Fibroblast of skin of scalp (primary cell): ENCODE measurements at regions not wholly inside any gene's neighbourhood (a gene's known extent, or its start where the extent isn't known, plus 50 kb on each side); places are given as distances from the start of the nearest gene placed in this dataset.
"Not testable (repeated sequence)": the region's sequence is repeated elsewhere in the genome, so short reads cannot be mapped to it uniquely, and the experiment has no call there.

ENCODE experiments used
- DNase-seq: peaks from one replicate; pipeline ENCODE4 v3.0.0-alpha.2; 2013

DNA sequence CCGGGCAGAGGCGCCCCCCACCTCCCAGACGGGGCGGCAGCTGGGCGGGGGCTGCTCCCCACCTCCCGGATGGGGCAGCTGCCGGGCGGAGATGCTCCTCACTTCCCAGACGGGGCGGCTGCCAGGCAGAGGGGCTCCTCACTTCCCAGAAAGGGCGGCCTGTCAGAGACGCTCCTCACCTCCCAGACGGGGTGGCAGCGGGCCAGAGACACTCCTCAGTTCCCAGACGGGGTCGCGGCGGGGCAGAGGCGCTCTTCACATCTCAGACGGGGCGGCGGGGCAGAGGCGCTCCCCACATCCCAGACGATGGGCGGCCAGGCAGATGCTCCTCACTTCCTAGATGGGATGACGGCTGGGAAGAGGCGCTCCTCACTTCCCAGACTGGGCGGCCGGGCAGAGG is 1337.9 kb downstream of the BRINP3 start:
- DNase-seq = not testable (repeated sequence)

DNA sequence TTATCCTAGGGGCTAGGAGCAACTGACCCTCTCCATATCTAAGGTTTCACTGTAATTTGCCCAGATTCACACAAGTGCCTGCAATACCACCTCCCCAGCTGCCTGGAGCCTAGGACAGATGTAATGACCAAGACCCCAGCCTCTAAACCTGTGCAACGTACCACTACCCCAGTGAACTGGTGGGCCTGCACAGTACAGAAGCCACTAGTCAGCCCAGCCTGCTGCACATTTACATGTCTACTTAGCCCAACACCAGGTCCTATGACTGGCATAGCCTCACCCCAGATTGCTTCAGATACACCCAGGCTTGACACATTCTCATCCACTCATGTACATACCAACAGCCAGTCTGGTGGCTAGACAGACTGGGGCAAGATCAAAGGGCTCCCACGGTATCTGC is 1336.6 kb downstream of the BRINP3 start:
- DNase-seq = no peak

DNA sequence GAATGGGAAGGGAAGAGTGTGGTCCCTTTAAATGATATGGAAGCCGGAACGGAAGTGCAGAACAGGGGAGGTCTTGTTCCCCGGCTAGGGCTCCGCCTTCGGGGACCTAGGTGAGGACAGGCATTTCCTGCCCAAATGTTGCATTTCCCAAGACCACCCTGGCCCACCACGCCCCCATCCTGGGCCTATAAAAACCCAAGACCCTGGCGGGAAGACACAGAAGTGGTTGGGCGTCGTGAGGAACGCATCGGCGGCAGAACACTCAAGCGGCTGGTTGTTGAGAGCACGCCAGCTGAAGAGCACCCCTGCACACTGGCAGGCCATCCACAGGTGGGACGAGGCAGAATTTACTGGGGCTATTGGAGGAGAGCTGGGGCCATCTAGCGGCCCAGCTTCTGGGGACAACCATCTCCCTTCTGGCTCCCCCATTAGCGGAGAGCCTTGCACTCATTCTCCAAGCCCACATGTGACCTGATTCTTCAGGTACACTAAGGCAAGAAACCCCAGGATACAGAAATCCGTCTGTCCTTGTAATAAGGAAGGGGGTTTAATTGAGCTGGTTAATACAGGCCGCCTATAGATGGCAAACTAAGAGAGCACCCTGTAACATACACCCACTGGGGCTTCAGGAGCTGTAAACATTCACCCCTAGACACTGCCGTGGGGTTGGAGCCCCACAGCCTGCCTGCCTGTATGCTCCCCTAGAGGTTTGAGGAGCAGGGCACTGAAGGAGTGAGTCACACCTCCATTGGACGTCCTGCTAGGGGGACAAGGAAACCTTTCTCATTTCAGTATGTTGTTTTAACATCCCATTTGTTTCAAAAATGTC is 1327.9 kb downstream of the BRINP3 start:
- DNase-seq = no peak

GRCh38 chr1:189150624-189151023 is 1327.0 kb downstream of the BRINP3 start:
- DNase-seq = no peak

DNA sequence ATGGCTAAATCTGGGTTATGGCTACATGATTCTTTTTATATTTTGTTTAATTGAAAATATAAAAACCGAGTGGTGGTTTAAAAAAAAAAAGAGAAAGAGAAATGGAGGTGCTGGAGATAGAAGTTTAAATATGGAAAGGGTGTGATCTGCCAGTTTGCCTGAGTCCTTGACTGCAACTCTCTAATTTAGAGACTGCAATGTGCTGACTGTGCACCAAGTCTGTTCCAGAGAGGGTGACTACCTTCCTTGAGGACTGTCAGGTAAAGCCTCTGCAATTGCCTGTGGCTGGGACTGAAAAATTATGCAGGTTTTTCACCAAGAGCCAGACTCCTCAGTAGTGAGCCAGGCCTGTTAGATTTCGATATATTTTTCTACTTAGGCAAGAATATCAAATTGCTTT is 1326.3 kb downstream of the BRINP3 start:
- DNase-seq = no peak

- no peak for DNase-seq
Measured at GRCh38 chr1:189152685-189153084, 1325.0 kb downstream of the BRINP3 start.

- no peak for DNase-seq
Measured at GRCh38 chr1:189158155-189158554, 1319.5 kb downstream of the BRINP3 start.

DNA sequence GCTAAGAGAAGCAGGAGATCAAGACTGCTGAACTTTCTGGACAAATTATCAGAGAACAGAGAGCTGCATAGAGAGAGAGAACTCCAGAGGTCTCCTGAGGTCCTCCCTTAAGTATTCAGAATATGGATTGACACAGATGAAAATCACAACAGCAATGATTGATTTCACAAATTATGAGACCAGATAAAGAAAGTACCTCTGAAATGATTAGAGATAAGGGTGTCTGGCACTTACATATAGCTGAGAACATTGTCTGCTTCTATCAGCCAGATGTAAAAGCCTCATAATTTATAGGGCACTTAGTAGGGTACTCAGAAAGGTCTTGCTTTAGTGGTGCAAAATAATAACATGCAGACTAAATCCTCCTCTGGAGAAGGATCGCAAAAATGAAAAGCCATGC is 1301.8 kb downstream of the BRINP3 start:
- DNase-seq = no peak

DNA sequence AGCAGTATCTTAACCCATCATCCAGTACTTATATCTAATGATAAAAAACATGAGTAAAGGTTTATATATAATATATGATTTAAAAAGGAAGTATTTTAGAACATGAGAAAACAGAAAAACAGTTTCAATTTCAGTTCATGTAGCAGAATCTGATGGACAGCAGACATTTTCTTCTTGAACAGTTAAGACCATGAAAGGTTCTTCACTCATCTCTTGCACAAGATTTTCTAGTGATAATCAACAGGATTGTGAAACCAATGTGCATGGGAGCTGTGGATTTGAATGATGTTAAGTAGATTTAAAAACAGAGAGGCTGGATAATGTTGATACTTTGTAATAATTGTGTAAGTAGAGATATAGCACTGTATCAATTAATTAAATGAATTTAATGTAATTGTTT is 1297.6 kb downstream of the BRINP3 start:
- no peak for DNase-seq

DNA sequence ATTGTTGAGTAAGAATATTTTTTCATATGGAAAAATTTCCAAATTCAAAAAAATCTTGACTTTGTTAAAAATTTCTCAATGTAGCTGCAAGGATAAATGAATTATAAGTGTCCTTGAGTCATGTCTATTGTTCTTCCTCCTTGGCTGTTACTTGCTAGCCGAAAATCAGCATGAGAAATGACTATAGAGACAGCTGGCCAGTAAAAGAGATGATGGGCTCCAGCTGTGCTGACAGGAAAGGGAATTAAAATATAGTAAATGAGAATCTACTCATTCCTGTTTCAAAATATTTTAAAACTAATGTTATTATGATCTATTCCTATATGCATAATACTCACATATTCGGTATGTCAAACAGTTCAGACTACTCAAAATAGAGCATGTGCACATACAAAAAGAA is 1292.6 kb downstream of the BRINP3 start:
- no peak for DNase-seq

DNA sequence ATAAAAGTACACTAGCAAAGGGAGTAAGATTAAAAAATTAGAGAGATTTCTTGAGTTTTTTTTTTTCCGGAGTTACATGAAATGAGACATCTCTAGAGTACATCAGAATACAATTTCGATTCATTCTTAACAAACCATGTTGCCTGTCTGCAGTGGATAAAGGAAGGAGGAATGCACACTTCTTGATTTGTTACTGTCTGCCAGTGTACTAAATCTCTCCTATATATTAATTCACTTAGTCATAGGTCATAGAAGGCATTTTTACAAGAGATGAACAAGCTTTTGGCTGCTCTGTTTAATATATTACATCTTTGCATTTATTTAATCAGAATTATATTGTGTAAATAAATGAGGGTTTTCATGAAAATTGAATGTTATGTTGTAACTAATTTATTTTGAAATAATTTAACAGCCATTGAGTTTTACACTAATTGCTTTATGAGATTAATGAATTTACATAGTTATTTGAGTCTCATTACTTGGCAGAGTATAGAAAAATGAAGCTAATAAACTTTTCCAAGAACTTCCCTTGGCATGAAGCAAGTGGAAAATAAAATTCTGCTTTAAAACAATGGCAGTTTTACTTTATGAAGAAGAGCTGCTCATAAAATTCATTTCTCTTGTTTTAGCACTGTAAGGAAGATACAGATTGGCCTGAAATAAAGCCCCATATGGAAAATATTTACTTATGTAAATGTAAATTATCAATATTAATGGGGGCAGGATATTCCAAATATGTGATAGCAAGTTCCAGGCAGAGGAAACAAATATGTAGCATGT is 1284.7 kb downstream of the BRINP3 start:
- no peak for DNase-seq

GRCh38 chr1:189205863-189206262 is 1271.8 kb downstream of the BRINP3 start:
- no peak for DNase-seq

DNA sequence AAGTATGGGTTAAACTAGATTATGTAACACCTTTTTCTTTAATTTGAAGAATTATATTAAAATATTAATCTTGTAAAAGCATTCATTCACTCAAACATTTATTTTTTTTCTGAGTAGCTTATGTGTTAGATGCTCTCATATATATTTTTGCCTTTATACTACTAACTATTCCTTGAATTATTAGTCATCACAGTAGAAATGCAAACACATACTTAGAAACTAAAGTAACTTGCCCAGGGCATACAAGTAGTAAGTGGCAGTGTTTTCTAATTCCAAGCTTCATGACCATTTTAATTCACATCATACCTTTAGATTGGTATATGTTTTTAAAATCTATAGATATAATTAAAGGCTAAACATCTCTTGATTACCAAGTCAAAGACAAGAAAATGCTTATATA is 1271.0 kb downstream of the BRINP3 start:
- no peak for DNase-seq

DNA sequence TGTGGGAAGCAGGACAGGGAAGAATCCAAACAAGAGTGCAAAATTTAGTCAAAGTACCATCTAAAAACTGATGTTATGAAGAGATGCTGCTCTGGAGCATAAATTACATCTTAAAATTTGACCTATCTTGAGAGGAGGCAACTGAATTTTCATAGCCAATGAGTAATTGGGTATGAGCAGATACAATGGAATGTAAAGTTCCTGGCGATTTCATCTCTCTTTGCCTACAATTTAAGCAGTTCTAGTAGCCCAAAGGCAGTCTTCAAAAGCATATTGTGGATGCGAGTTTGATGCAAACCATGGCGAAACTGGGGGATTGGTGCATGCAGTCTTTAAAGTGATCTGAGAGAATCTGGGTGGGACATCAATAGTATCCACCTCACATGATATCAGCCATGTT is 1265.9 kb downstream of the BRINP3 start:
- DNase-seq = no peak

- no peak for DNase-seq
Measured at GRCh38 chr1:189212606-189213005, 1265.1 kb downstream of the BRINP3 start.

DNA sequence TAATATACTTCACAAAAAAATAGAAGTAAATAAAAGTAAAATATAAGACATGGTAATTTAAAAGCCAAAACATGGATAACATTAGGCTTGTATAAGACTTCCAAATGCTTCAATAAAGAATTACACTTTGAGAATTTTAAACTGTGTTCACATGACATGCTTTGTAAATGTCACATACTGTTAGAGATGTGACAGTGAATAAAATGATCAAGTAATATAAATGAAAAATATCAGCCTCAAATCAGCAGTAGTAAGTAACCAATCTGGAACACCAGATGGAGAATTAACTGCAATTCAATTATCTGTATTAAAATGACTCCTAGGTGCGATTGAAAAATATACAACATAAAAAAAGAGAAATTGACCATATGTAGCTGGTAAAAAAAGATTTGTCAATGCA is 1260.8 kb downstream of the BRINP3 start:
- DNase-seq = no peak

DNA sequence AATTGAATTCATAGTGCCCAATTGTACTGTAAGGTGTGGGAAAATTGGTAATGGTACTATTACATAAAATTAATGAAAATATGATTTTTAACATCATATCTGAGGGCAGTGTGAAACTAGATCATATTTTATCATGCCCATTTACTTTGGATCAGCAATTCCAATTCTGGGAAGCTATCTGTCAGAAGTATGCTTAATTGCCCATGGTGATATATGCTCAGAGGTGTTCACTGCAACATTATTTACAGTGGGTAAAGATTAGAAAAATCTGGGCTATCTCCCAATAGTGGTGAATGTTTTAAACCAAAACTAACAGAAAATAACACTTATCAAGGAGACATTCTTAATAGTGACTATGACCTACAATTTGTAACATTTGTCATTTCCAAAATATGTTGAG is 1260.0 kb downstream of the BRINP3 start:
- DNase-seq = no peak

DNA sequence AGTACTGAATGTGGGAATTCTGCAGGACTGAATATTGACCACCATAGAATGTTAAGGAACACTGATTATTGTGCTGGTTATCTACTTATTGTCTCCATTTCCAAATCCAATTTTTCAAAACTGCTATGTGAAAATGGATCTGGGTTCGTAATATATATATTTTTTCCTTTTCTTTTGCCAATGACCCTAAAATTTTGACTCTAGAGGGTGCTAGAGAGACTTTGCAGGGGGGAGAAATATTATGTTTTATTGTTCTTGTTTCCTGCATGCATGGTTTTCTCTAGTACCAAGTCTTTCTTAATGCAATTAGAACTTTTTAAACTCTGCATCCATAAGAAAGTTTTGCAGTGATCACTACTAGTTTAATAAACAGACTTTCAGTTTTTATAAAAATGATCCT is 1256.9 kb downstream of the BRINP3 start:
- DNase-seq = no peak

DNA sequence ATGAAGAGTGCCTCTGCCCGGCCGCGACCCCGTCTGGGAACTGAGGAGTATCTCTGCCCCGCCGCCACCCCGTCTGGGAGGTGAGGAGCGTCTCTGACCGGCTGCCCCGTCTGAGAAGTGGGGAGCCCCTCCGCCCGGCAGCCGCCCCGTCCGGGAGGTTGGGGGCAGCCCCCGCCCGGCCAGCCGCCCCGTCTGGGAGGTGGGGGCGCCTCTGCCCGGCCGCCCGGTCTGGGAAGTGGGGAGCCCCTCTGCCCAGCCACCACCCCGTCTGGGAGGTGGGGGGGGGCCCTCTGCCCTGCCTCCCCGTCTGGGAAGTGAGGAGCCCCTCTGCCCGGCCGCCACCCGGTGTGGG is 1251.9 kb downstream of the BRINP3 start:
- DNase-seq = not testable (repeated sequence)

GRCh38 chr1:189226779-189227178 is 1250.9 kb downstream of the BRINP3 start:
- no peak for DNase-seq

DNA sequence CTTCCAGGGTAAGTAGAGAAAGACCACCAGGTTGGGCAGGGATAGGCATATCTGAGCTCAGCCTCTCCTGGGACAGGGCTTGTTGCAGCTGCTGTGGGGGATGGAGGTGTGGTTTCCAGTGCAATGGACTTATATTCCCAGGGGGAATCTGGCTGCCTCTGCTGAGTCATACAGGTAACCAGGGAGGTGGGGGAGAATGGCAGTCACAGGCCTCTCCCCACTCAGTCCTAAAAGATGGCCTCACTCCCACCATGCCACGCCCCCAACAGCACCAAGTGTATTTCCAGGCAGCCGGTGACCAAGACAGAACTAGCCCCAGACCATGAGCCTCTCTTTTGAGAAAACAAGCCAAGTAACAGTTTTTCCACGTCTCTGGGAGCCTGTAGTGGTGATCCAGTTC is 1240.7 kb downstream of the BRINP3 start:
- no peak for DNase-seq

GRCh38 chr1:189253601-189254350 is 1223.9 kb downstream of the BRINP3 start:
- DNase-seq = no peak

- DNase-seq = not testable (repeated sequence)
Measured at GRCh38 chr1:189261128-189261527, 1216.5 kb downstream of the BRINP3 start.
